HG03103 (cell line): ENCODE measurements at regions not wholly inside any gene's neighbourhood (a gene's known extent, or its start where the extent isn't known, plus 50 kb on each side); places are given as distances from the start of the nearest gene placed in this dataset.
"Not testable (repeated sequence)": the region's sequence is repeated elsewhere in the genome, so short reads cannot be mapped to it uniquely, and the experiment has no call there.

Experiments used
- ATAC-seq: cut with Tn5 transposase; IDR thresholded peaks from one replicate; pipeline ENCODE4 v1.9.1; 2021; ENCODE audit warnings: low read depth; ENCODE audit not compliant: unreplicated experiment

- no peak for ATAC-seq
Observed at GRCh38 chr20:6663751-6664388, 103.6 kb upstream of the BMP2 start.

- no peak for ATAC-seq
Observed at GRCh38 chr20:6663104-6663503, 104.4 kb upstream of the BMP2 start.

GRCh38 chr20:6662309-6662708 is 105.2 kb upstream of the BMP2 start:
- ATAC-seq, result no peak

- no peak for ATAC-seq
Observed at GRCh38 chr20:6660441-6660840, 107.0 kb upstream of the BMP2 start.

- not testable (repeated sequence) for ATAC-seq
Observed at GRCh38 chr20:6658909-6659308, 108.6 kb upstream of the BMP2 start.

- no peak for ATAC-seq
Observed at GRCh38 chr20:6657904-6658303, 109.6 kb upstream of the BMP2 start.

- no peak for ATAC-seq
Observed at GRCh38 chr20:6657111-6657510, 110.4 kb upstream of the BMP2 start.

GRCh38 chr20:6654513-6655252 is 112.8 kb upstream of the BMP2 start:
- no peak for ATAC-seq

GRCh38 chr20:6651561-6651960 is 115.9 kb upstream of the BMP2 start:
- no peak for ATAC-seq

GRCh38 chr20:6651016-6651415 is 116.5 kb upstream of the BMP2 start:
- no peak for ATAC-seq

- no peak for ATAC-seq
Observed at GRCh38 chr20:6646021-6646636, 121.4 kb upstream of the BMP2 start.

- no peak for ATAC-seq
Observed at GRCh38 chr20:6644813-6645628, 122.5 kb upstream of the BMP2 start.

- ATAC-seq, result no peak
Observed at GRCh38 chr20:6641012-6641411, 126.5 kb upstream of the BMP2 start.

GRCh38 chr20:6637160-6637579 is 130.3 kb upstream of the BMP2 start:
- no peak for ATAC-seq

GRCh38 chr20:6636209-6637159 is 131.0 kb upstream of the BMP2 start:
- no peak for ATAC-seq

GRCh38 chr20:6635034-6635736 is 132.3 kb upstream of the BMP2 start:
- no peak for ATAC-seq

GRCh38 chr20:6632187-6632586 is 135.3 kb upstream of the BMP2 start:
- no peak for ATAC-seq

- no peak for ATAC-seq
Observed at GRCh38 chr20:6630514-6630913, 137.0 kb upstream of the BMP2 start.

GRCh38 chr20:6629564-6629963 is 137.9 kb upstream of the BMP2 start:
- ATAC-seq, result no peak
